HepG2 (cell line): ENCODE measurements at regions not wholly inside any gene's neighbourhood (a gene's known extent, or its start where the extent isn't known, plus 50 kb on each side); places are given as distances from the start of the nearest gene placed in this dataset.

Experiments used
- ATAC-seq: fragments of 200-7000 bp; cut with Tn5 transposase; 3 replicates; pipeline ENCODE4 v1.9.1; 2020; ENCODE audit warnings: mild to moderate bottlenecking, moderate library complexity
- BruUV-seq: library from RNA; stranded (reverse); fragments of 400-500 nt; replicated peaks from 2 replicates; lab custom pipeline; 2021; lab: Mats Ljungman, UMichigan
- CTCF ChIA-PET: fragments of 300-600 bp; formaldehyde crosslinking; extraction: SDS; loops from one replicate; lab custom pipeline; 2021; ENCODE audit warnings: low total read pairs, inconsistent platforms, low intra/inter-chr PET ratio; lab: Yijun Ruan, JAX
- POLR2A ChIA-PET: fragments of 350-600 bp; sonication (Branson Sonifier 250); formaldehyde crosslinking; loops from one replicate; lab custom pipeline; 2020; ENCODE audit warnings: antibody characterized with exemption, inconsistent platforms; lab: Yijun Ruan, JAX
- DNase-seq: peaks from one replicate; pipeline ENCODE4 v3.0.0-alpha.2; 2015; ENCODE audit warnings: low spot score
- FAIRE-seq: peaks from 3 replicates; lab custom pipeline; 2011; peaks lifted over from hg19 to GRCh38; lab: Jason Lieb, UNC
- H2AFZ ChIP-seq: one replicate; pipeline ENCODE4 v1.6.1; 2011; ENCODE audit warnings: low read length, inconsistent platforms
- H3K27ac ChIP-seq: fragments of 300-600 bp; 3 replicates; pipeline ENCODE4 v1.8.0; 2011; ENCODE audit warnings: mixed run types, mild to moderate bottlenecking, mixed read lengths, low read length, inconsistent platforms; ENCODE audit not compliant: insufficient read depth; ENCODE audit errors: extremely low read length
- H3K27me3 ChIP-seq, 2 experiments: fragments of 200-600 bp in 1 of 2; 2 replicates in 1 of 2; 3 replicates in 1 of 2; pipeline versions ENCODE4 v1.6.0 to v1.8.0; 2011; ENCODE audit warnings: low read length in 2 of 2, mild to moderate bottlenecking in 2 of 2, moderate library complexity in 2 of 2, inconsistent platforms in 1 of 2; ENCODE audit not compliant: insufficient read depth in 2 of 2, control insufficient read depth in 1 of 2
- H3K36me3 ChIP-seq, 2 experiments: fragments of 200-600 bp in 1 of 2; replicated peaks in 1 of 2; 2 replicates in 1 of 2; 3 replicates in 1 of 2; pipeline versions ENCODE4 v1.5.1 to v1.8.0; 2011; ENCODE audit warnings: low read length in 2 of 2, inconsistent platforms in 1 of 2; ENCODE audit not compliant: insufficient read depth in 2 of 2, control insufficient read depth in 1 of 2
- H3K4me1 ChIP-seq: 2 replicates; pipeline ENCODE4 v1.5.1; 2012; ENCODE audit warnings: low read length, inconsistent platforms; ENCODE audit not compliant: insufficient read depth
- H3K4me2 ChIP-seq: 2 replicates; pipeline ENCODE4 v1.6.0; 2011; ENCODE audit warnings: low read depth, low read length, inconsistent platforms
- H3K4me3 ChIP-seq, 3 experiments: fragments of 200-600 bp in 1 of 3; sonication (generic), shearing (Covaris generic) in 1 of 3; replicated peaks in 1 of 3; 2 replicates each; pipeline ENCODE4 v1.5.1; 2011 to 2016; ENCODE audit warnings: low read length in 3 of 3, inconsistent platforms in 2 of 3, low read depth in 2 of 3, mild to moderate bottlenecking in 2 of 3, control low read depth in 1 of 3, mixed read lengths in 1 of 3; ENCODE audit not compliant: insufficient read depth in 1 of 3
- H3K79me2 ChIP-seq: one replicate; pipeline ENCODE4 v1.6.1; 2011; ENCODE audit warnings: low read length, inconsistent platforms; ENCODE audit not compliant: insufficient read depth
- H3K9ac ChIP-seq: 2 replicates; pipeline ENCODE4 v1.6.0; 2011; ENCODE audit warnings: mild to moderate bottlenecking, low read depth, low read length, inconsistent platforms; ENCODE audit not compliant: insufficient read depth
- H3K9me3 ChIP-seq: 2 replicates; pipeline ENCODE4 v1.5.1; 2012; ENCODE audit warnings: mild to moderate bottlenecking, low read length
- H4K20me1 ChIP-seq: 2 replicates; pipeline ENCODE4 v1.6.0; 2011; ENCODE audit warnings: inconsistent platforms, mild to moderate bottlenecking, low read length, moderate library complexity; ENCODE audit not compliant: insufficient read depth
- ARNT ChIP-seq: fragments of 450-650 bp; IDR thresholded peaks from 2 replicates; pipeline ENCODE4 v1.6.1; 2017
- DNMT1 ChIP-seq: sonication (generic); formaldehyde crosslinking; IDR thresholded peaks from 2 replicates; pipeline ENCODE4 v1.5.1; 2020; ENCODE audit warnings: mild to moderate bottlenecking, missing genetic modification reagents
- ETV5 ChIP-seq: IDR thresholded peaks from 2 replicates; pipeline ENCODE4 v1.6.1; 2018; ENCODE audit warnings: missing biosample characterization, missing genetic modification reagents, inconsistent platforms, borderline replicate concordance
- HDAC1 ChIP-seq: sonication (generic); formaldehyde crosslinking; IDR thresholded peaks from 2 replicates; pipeline ENCODE4 v1.5.1; 2020; ENCODE audit warnings: mild to moderate bottlenecking, missing genetic modification reagents
- KDM2A ChIP-seq: sonication (generic); formaldehyde crosslinking; IDR thresholded peaks from 2 replicates; pipeline ENCODE4 v1.4.0; 2020; ENCODE audit warnings: low read depth, missing genetic modification reagents, borderline replicate concordance
- MAX ChIP-seq: IDR thresholded peaks from 2 replicates; pipeline ENCODE4 v1.6.1; 2012; ENCODE audit warnings: inconsistent platforms
- MIXL1 ChIP-seq: IDR thresholded peaks from 2 replicates; pipeline ENCODE4 v1.6.1; 2016
- MTF2 ChIP-seq: sonication (generic); formaldehyde crosslinking; IDR thresholded peaks from 2 replicates; pipeline ENCODE4 v1.5.0; 2020; ENCODE audit warnings: missing genetic modification reagents, borderline replicate concordance
- REPIN1 ChIP-seq: sonication (generic); formaldehyde crosslinking; IDR thresholded peaks from 2 replicates; pipeline ENCODE4 v1.8.0; 2022; ENCODE audit warnings: missing genetic modification reagents, low read depth, mild to moderate bottlenecking, borderline replicate concordance
- YY1 ChIP-seq: IDR thresholded peaks from 2 replicates; pipeline ENCODE4 v1.6.1; 2011; ENCODE audit warnings: low read length, low read depth, moderate library complexity, mild to moderate bottlenecking; ENCODE audit not compliant: insufficient read depth, insufficient replicate concordance
- ZBTB46 ChIP-seq: sonication (generic); formaldehyde crosslinking; IDR thresholded peaks from 2 replicates; pipeline ENCODE4 v1.4.0; 2020; ENCODE audit warnings: mild to moderate bottlenecking, missing genetic modification reagents, borderline replicate concordance
- ZNF383 ChIP-seq: sonication (generic); formaldehyde crosslinking; IDR thresholded peaks from 2 replicates; pipeline ENCODE4 v1.4.0; 2020; ENCODE audit warnings: missing genetic modification reagents, mild to moderate bottlenecking, borderline replicate concordance
- ZNF703 ChIP-seq: sonication (generic); formaldehyde crosslinking; IDR thresholded peaks from 2 replicates; pipeline ENCODE4 v1.5.1; 2020; ENCODE audit warnings: missing genetic modification reagents, mild to moderate bottlenecking, moderate library complexity, borderline replicate concordance
- in situ Hi-C: cut with HindIII; loops from 2 replicates; pipeline ENCODE4 v1.10.0; 2017; ENCODE audit warnings: low pct_unique_long_range_greater_than_20kb; ENCODE audit not compliant: extremely low pct_ligation_motif_present
- intact Hi-C: fragments of 100-400 bp; cut with micrococcal nuclease; formaldehyde crosslinking; loops from one replicate; pipeline ENCODE4 v1.10.0; 2022; ENCODE audit not compliant: unreplicated experiment
- TF ChIP-seq, protein P1 (sequence below): sonication (generic); formaldehyde crosslinking; conservative IDR thresholded peaks from 2 replicates; pipeline ENCODE4 v1.8.0; 2022; ENCODE audit warnings: low read depth, missing genetic modification reagents
- TF ChIP-seq, protein P2 (sequence below): IDR thresholded peaks from 2 replicates; pipeline ENCODE4 v1.6.1; 2016; ENCODE audit warnings: control low read depth

DNA sequence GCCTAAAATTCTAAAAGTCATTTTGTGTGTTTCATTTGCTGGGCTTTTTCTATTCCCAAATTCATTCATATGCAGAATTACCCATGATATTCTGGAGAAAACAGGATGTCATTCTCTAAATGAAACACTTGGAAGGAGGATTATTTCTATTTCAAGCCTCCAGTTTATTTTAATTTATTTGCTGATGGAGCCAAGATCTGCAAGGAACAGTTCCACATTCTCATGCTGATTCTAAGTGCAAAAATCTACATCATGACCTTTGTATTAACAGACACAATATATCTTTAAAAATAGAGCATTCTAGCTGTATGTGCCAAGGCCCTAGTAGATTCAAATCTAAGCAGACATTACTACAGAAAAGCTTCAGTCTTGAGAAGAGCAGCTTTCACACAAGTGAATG, 51.3 kb upstream of the KCND2 start:
- Histone ChIP-seq H4K20me1 (no peaks in the 10 kb centered on the region), H3K27me3 (no peaks in the 10 kb centered on the region), H3K27ac (no peak overlapping the region), H3K4me3 (no peak overlapping the region), H3K4me2 (no peak overlapping the region), H3K9ac (no peak overlapping the region), H3K79me2 (no peaks in the 10 kb centered on the region), H2AFZ (no peak overlapping the region), H3K36me3 (no peaks in the 10 kb centered on the region), H3K4me1 (no peaks in the 10 kb centered on the region), H3K9me3 (no peaks in the 10 kb centered on the region)
- ChIA-PET CTCF (no interaction called here), POLR2A (no interaction called here)
- FAIRE-seq (no peak), DNase-seq (no peak), ATAC-seq (no peak)
- intact Hi-C loops: no loop called here
- no TSS peak for BruUV-seq
- TF ChIP-seq, protein P1, sequence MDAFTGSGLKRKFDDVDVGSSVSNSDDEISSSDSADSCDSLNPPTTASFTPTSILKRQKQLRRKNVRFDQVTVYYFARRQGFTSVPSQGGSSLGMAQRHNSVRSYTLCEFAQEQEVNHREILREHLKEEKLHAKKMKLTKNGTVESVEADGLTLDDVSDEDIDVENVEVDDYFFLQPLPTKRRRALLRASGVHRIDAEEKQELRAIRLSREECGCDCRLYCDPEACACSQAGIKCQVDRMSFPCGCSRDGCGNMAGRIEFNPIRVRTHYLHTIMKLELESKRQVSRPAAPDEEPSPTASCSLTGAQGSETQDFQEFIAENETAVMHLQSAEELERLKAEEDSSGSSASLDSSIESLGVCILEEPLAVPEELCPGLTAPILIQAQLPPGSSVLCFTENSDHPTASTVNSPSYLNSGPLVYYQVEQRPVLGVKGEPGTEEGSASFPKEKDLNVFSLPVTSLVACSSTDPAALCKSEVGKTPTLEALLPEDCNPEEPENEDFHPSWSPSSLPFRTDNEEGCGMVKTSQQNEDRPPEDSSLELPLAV (CRISPR knock-in tag): no peak
- TF ChIP-seq YY1: no peak
- no peak for TF ChIP-seq ZNF703 (CRISPR knock-in tag)
- TF ChIP-seq ZNF383: no peak
- TF ChIP-seq, protein P2, sequence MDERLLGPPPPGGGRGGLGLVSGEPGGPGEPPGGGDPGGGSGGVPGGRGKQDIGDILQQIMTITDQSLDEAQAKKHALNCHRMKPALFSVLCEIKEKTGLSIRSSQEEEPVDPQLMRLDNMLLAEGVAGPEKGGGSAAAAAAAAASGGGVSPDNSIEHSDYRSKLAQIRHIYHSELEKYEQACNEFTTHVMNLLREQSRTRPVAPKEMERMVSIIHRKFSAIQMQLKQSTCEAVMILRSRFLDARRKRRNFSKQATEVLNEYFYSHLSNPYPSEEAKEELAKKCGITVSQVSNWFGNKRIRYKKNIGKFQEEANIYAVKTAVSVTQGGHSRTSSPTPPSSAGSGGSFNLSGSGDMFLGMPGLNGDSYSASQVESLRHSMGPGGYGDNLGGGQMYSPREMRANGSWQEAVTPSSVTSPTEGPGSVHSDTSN (CRISPR knock-in tag): no peak
- TF ChIP-seq MIXL1 (CRISPR knock-in tag): no peak
- TF ChIP-seq MTF2: no peak
- TF ChIP-seq ARNT: no peak
- TF ChIP-seq ETV5 (CRISPR knock-in tag): no peak
- no peak for TF ChIP-seq REPIN1 (CRISPR knock-in tag)
- TF ChIP-seq MAX: no peak
- no peak for TF ChIP-seq DNMT1 (CRISPR knock-in tag)
- TF ChIP-seq KDM2A: no peak
- no peak for TF ChIP-seq ZBTB46 (CRISPR knock-in tag)
- TF ChIP-seq HDAC1 (CRISPR knock-in tag): no peak
- in situ Hi-C loops: no loop called here
